K562 (cell line): ENCODE measurements at regions not wholly inside any gene's neighbourhood (a gene's known extent, or its start where the extent isn't known, plus 50 kb on each side); places are given as distances from the start of the nearest gene placed in this dataset.

Experiments
- ATAC-seq: fragments of 200-7000 bp; cut with Tn5 transposase; 3 replicates; pipeline ENCODE4 v1.9.1; 2020; ENCODE audit warnings: moderate library complexity
- BruUV-seq: library from RNA; stranded (reverse); fragments of 400-500 nt; replicated peaks from 2 replicates; lab custom pipeline; 2021; lab: Mats Ljungman, UMichigan
- CTCF ChIA-PET: fragments of 300-600 bp; formaldehyde crosslinking; extraction: SDS; loops from one replicate; lab custom pipeline; 2021; ENCODE audit warnings: low intra/inter-chr PET ratio; lab: Yijun Ruan, JAX
- POLR2A ChIA-PET: fragments of 300-600, 350-650 bp; sonication (Branson Sonifier 250); formaldehyde crosslinking; extraction: SDS; loops from one replicate; lab custom pipeline; 2021; ENCODE audit warnings: antibody characterized with exemption, inconsistent platforms; lab: Yijun Ruan, JAX
- DNase-seq, 4 experiments: peaks; one replicate each; pipeline versions ENCODE4 v3.0.0 to v3.0.0-alpha.2; 2011 to 2018; ENCODE audit warnings: low spot score in 3 of 4, mixed read lengths in 3 of 4; ENCODE audit errors: extremely low read depth in 1 of 4
- FAIRE-seq: peaks from 2 replicates; lab custom pipeline; 2011; peaks lifted over from hg19 to GRCh38; lab: Jason Lieb, UNC
- H2AFZ ChIP-seq: 2 replicates; pipeline ENCODE4 v1.6.0; 2011; ENCODE audit warnings: low read depth, low read length, control low read depth, inconsistent platforms
- H3K27ac ChIP-seq: fragments of 200-600 bp; 3 replicates; pipeline ENCODE4 v1.8.0; 2011; ENCODE audit warnings: low read depth, mild to moderate bottlenecking, control low read depth, inconsistent platforms, low read length, moderate library complexity, mixed read lengths; ENCODE audit errors: extremely low read depth
- H3K27me3 ChIP-seq, 2 experiments: fragments of 300-600 bp in 1 of 2; 2 replicates in 1 of 2; 3 replicates in 1 of 2; pipeline versions ENCODE4 v1.6.0 to v1.8.0; 2011; ENCODE audit warnings: inconsistent platforms in 2 of 2, low read length in 2 of 2, mild to moderate bottlenecking in 1 of 2, mixed read lengths in 1 of 2, moderate library complexity in 1 of 2; ENCODE audit not compliant: control insufficient read depth in 2 of 2, insufficient read depth in 2 of 2
- H3K36me3 ChIP-seq: fragments of 300-600 bp; 3 replicates; pipeline ENCODE4 v1.8.0; 2011; ENCODE audit warnings: mild to moderate bottlenecking, low read length, inconsistent platforms; ENCODE audit not compliant: control insufficient read depth, insufficient read depth
- H3K4me1 ChIP-seq, 2 experiments: fragments of 200-600 bp in 1 of 2; replicated peaks in 1 of 2; 2 replicates in 1 of 2; 3 replicates in 1 of 2; pipeline versions ENCODE4 v1.5.1 to v1.8.0; 2011; ENCODE audit warnings: inconsistent platforms in 2 of 2, low read length in 2 of 2, mild to moderate bottlenecking in 1 of 2, mixed read lengths in 1 of 2, moderate library complexity in 1 of 2; ENCODE audit not compliant: control insufficient read depth in 2 of 2, insufficient read depth in 2 of 2
- H3K4me2 ChIP-seq: 2 replicates; pipeline ENCODE4 v1.6.1; 2011; ENCODE audit warnings: low read length, control low read depth, inconsistent platforms, mixed read lengths; ENCODE audit not compliant: insufficient read depth
- H3K4me3 ChIP-seq: fragments of 200-600 bp; sonication (generic), shearing (Covaris generic); 2 replicates; pipeline ENCODE4 v1.5.1; 2016; ENCODE audit warnings: control low read depth, inconsistent platforms
- H3K79me2 ChIP-seq: fragments of 200-600 bp; 3 replicates; pipeline ENCODE4 v1.8.0; 2011; ENCODE audit warnings: low read length, inconsistent platforms; ENCODE audit not compliant: control insufficient read depth, insufficient read depth
- H3K9ac ChIP-seq, 2 experiments: 2 replicates each; pipeline versions ENCODE4 v1.6.0 to v1.6.1; 2011; ENCODE audit warnings: low read depth in 2 of 2, low read length in 2 of 2, control low read depth in 1 of 2, inconsistent platforms in 1 of 2, mild to moderate bottlenecking in 1 of 2, mixed read lengths in 1 of 2; ENCODE audit not compliant: insufficient read depth in 1 of 2
- H3K9me1 ChIP-seq: one replicate; pipeline ENCODE4 v1.6.0; 2011; ENCODE audit warnings: inconsistent platforms, mild to moderate bottlenecking, low read length, moderate library complexity; ENCODE audit not compliant: control insufficient read depth, insufficient read depth
- H3K9me3 ChIP-seq: replicated peaks from 2 replicates; pipeline ENCODE4 v1.5.1; 2011; ENCODE audit warnings: low read depth, low read length, inconsistent platforms; ENCODE audit not compliant: control insufficient read depth, insufficient read depth
- H4K20me1 ChIP-seq: replicated peaks from 2 replicates; pipeline ENCODE4 v1.6.1; 2011; ENCODE audit warnings: low read length, inconsistent platforms, mixed read lengths; ENCODE audit not compliant: control insufficient read depth, insufficient read depth
- CBFB ChIP-seq: sonication (generic); formaldehyde crosslinking; IDR thresholded peaks from 2 replicates; pipeline ENCODE4 v1.4.0; 2020; ENCODE audit warnings: mild to moderate bottlenecking, missing genetic modification reagents
- MYC ChIP-seq, 2 experiments: fragments of 250-450 bp in 1 of 2; sonication (Bioruptor Pico) in 1 of 2; IDR thresholded peaks; 2 replicates each; pipeline versions ENCODE4 v1.5.1 to v1.6.1; 2012 to 2021; ENCODE audit warnings: low read depth in 2 of 2, borderline replicate concordance in 1 of 2, improper control_type of control experiment in 1 of 2, low read length in 1 of 2, mild to moderate bottlenecking in 1 of 2, moderate library complexity in 1 of 2
- PCBP1 ChIP-seq: fragments of 200-400 bp; formaldehyde crosslinking; IDR thresholded peaks from 2 replicates; pipeline ENCODE4 v1.6.1; 2018; ENCODE audit warnings: mild to moderate bottlenecking, low read depth, low read length; ENCODE audit not compliant: poor library complexity, severe bottlenecking
- POLR3G ChIP-seq: IDR thresholded peaks from 2 replicates; pipeline ENCODE4 v1.6.1; 2011; ENCODE audit not compliant: insufficient read length, insufficient replicate concordance; ENCODE audit errors: extremely low read depth
- SOX6 ChIP-seq: fragments of 450-650 bp; IDR thresholded peaks from 2 replicates; pipeline ENCODE4 v1.6.1; 2014; ENCODE audit warnings: mild to moderate bottlenecking
- ZNF124 ChIP-seq: sonication (generic); formaldehyde crosslinking; IDR thresholded peaks from 2 replicates; pipeline ENCODE4 v1.8.1; 2022; ENCODE audit warnings: missing genetic modification reagents
- ZNF644 ChIP-seq: fragments of 200-800 bp; sonication (Bioruptor generic); IDR thresholded peaks from 2 replicates; pipeline ENCODE4 v1.6.1; 2016; ENCODE audit warnings: low read depth, missing genetic modification characterization, missing compliant biosample characterization
- ZZZ3 ChIP-seq: fragments of 450-650 bp; IDR thresholded peaks from 2 replicates; pipeline ENCODE4 v1.6.1; 2016; ENCODE audit warnings: antibody characterized with exemption, mild to moderate bottlenecking, moderate library complexity
- WGBS: fragments of 100-300 bp; shearing (Covaris generic); methylation state at CpG from one replicate; pipeline ENCODE4 v1.1.6; 2016; ENCODE audit warnings: low coverage, mixed read lengths; ENCODE audit not compliant: insufficient coverage; ENCODE audit errors: missing lambda C conversion rate; 5-methylcytosine and 5-hydroxymethylcytosine counted together
- in situ Hi-C: fragments of 300-500 bp; cut with MboI; formaldehyde crosslinking; loops from 4 replicates; pipeline ENCODE4 v1.15.0; 2018; ENCODE audit warnings: inconsistent platforms, mixed read lengths
- intact Hi-C: fragments of 100-400 bp; cut with micrococcal nuclease; formaldehyde crosslinking; loops from 2 replicates; pipeline ENCODE4 v1.14.2; 2022
- TF ChIP-seq, protein P1 (sequence below): fragments of 250-450 bp; sonication (Bioruptor Pico); IDR thresholded peaks from 2 replicates; pipeline ENCODE4 v1.4.0; 2020; ENCODE audit warnings: borderline replicate concordance

GRCh38 chr5:90131383-90132133 is 278.0 kb downstream of the CETN3 start (continued):
- TF ChIP-seq ZZZ3 = no peak

DNA sequence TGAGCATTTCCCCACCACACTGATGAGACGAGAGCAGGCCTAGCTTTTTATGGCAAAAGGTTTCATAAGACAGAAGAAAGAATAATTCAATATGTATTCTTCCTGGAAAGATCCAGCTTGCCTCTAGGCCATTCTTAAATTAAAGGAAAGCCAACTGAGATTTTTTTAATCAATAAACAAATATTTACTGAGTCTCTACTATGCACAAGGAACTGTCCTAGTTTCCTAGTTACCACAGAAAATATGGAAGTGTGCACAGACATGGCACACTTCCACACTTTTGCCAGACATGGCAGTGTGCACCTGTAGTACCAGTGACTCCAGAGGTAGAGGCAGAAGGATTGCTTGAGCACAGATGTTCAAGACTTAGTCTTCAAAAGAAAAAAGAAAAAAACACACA is 281.0 kb downstream of the CETN3 start:
- Histone ChIP-seq H3K27ac (no peak overlapping the region), H3K4me2 (no peak overlapping the region), H4K20me1 (no peaks in the 10 kb centered on the region), H2AFZ (no peak overlapping the region), H3K79me2 (no peaks in the 10 kb centered on the region), H3K4me1 (no peaks in the 10 kb centered on the region), H3K9me1 (no peaks in the 10 kb centered on the region), H3K36me3 (no peaks in the 10 kb centered on the region), H3K9me3 (no peaks in the 10 kb centered on the region), H3K4me3 (no peak overlapping the region), H3K27me3 (no peaks in the 10 kb centered on the region), H3K9ac (no peak overlapping the region)
- DNase-seq (no peak), FAIRE-seq (no peak), ATAC-seq (no peak)
- POLR2A ChIA-PET = no interaction called here
- in situ Hi-C loops = no loop called here
- no peak for TF ChIP-seq PCBP1
- TF ChIP-seq CBFB (CRISPR knock-in tag) = no peak
- TF ChIP-seq MYC (IDR thresholded peaks at IDR 0.05; ENCODE audit: low read depth, low read length) = no peak
- TF ChIP-seq MYC (CRISPR knock-in tag; IDR thresholded peaks at IDR 0.05; ENCODE audit: borderline replicate concordance, low read depth) = no peak
- no peak for TF ChIP-seq ZNF124 (CRISPR knock-in tag)
- no peak for TF ChIP-seq ZNF644
- no peak for TF ChIP-seq SOX6
- TF ChIP-seq POLR3G = no peak
- TF ChIP-seq, protein P1, sequence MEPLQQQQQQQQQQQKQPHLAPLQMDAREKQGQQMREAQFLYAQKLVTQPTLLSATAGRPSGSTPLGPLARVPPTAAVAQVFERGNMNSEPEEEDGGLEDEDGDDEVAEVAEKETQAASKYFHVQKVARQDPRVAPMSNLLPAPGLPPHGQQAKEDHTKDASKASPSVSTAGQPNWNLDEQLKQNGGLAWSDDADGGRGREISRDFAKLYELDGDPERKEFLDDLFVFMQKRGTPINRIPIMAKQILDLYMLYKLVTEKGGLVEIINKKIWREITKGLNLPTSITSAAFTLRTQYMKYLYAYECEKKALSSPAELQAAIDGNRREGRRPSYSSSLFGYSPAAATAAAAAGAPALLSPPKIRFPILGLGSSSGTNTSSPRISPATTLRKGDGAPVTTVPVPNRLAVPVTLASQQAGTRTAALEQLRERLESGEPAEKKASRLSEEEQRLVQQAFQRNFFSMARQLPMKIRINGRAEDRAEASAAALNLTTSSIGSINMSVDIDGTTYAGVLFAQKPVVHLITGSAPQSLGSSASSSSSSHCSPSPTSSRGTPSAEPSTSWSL (CRISPR knock-in tag) = no peak
- intact Hi-C loops = no loop called here
- WGBS = 0% methylated on average over 1 of the region's 1 CpG
- CTCF ChIA-PET = no interaction called here
- no TSS peak for BruUV-seq
